NCI-H460 (cell line): ENCODE measurements at regions not wholly inside any gene's neighbourhood (a gene's known extent, or its start where the extent isn't known, plus 50 kb on each side); places are given as distances from the start of the nearest gene placed in this dataset.

Experiments
- DNase-seq: peaks from one replicate; pipeline ENCODE4 v3.0.0-alpha.2; 2016; ENCODE audit warnings: low read depth; ENCODE audit errors: extremely low read depth

DNA sequence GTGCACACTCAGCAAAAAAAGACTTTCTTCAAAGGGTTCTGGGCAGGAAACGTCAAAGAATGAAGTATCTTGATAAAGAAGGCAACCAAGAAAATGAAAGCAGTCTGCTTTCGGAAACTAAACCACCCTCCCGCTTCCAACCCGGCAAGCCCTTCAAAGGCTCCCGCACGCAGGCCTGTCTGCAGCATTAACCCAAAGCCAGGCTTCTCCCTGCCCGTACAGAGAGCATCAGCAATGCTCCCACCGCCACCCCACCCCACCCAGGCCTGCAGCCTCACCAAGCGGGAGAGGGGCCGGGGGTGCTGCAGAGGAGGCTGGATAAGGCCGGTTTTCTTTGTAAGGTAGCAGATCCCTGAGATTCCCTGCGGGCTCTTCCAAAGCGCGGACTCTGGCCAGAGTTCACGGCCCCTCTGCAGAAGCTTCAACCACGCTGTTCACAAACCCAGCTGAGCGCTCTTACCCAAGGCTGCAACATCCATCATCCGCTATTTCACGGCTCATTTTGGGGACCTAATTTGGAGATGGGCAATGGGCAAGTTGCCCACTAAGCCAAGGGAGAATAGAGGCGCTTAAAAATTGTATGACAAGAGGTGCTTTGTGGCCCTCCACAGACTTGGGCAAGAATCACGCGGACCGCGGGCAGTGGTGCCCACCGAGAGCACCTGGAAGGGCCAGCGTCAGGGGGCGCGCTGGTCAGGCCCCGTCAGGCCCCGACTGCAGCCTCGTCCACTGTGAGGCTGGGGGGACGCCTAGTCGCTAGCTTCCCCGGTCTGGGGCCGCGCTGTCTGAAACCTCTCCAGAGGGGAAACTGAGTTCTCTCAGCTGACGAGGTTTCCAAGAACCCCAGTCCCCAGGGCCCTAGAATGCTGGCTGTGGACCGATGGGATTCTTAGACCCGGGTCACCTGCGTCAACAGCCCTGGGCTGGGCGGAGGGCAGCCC lies 225.4 kb upstream of the ID2 start:
- no peak for DNase-seq

DNA sequence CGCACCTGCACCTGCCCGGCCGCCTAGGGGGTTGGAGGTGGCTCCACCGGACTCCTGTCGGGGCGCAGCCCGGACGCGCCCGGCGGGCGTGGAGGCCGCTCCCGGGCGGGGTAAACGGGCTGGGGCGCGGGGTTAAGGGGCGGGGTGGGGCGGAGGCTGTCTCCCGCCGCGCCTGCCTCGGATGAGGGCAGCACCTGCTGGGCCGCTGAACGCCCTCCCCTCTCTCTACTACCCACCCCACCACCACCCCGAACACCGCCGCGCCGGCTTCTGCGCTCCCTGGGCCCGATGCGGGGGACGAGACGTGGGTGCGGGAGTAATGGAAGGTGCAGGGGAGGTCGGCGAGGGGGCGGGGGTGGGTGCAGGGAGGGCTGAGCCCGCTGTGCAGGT lies 224.8 kb upstream of the ID2 start:
- no peak for DNase-seq

DNA sequence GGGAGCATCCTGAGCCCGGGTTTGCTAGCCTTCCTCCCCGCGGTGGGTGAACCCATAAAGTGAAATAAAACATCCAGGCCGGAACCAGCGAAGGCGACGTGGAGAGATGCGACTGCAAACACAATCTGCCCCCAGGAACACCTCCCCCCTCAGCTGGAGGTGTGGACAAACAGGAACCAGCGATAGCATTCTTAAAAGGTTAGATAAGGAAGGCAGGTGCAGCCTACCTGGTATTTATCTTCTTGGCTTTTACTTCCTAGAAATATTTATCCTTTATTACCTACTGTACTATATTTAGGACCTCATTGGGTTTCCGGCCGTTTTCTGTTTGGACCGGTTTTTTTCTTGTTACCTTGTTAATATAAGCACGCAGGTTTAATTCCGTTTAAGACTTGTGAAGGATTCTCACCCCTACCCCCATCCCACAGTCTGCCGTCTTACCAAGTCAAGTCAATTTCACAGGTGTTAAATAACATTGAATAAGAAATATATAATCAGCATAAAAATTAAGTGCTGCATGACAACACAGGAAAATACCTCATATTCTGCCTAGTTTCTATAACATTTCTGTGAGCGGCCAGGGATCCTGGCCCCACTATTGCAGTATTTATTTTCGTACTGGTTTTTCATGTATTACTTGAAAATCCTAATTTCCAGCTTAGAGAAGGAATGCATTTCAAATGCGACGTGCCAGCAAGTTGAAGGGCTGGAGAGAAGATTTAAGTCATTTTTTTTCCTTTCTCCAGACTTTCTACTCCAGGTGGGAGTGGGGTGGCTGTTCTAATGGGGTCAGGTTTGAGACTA lies 224.0 kb upstream of the ID2 start:
- no peak for DNase-seq

DNA sequence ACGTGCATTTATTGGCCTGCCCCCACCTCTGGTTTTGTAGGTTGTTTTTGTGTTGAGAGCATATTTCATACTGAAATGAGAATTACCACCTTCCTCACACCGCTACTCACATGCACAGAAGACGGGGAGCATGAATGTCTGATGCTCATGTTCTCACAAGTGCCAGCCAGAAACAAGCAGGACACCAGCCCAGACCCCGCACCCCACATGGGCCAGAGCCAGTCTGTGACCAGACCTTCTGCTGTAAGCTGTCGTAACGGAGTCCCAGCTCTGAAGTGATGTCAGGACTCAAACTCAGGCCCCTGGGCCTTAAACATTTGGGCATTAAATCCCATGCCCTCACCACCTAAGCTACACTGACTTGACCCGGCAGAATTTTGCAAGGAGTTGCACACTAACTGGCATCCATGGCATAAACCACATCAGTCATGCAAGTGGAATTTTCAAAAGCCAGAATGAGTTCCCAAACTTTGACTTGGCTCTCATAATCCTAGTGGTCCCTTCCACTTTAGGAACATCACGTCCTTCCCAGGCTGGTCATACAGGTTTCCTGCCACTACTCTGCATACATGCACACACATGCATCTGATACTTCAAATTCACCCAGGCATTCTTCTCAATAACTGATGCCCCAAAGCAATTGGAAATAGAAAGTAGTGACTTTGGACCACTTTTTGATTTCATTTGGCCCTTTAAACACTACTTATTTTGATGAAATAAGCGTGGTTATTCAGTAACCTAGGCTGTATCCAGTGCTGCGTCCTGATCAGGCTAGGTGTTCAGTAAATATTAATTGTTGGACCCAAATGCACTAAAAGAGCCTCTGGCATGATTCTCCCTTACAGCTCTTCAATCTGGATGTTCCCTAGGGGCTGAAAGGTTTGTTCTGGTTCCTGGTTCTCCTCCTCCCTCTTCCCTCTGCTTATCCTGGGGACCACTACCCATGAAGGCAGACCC lies 223.1 kb upstream of the ID2 start:
- no peak for DNase-seq

DNA sequence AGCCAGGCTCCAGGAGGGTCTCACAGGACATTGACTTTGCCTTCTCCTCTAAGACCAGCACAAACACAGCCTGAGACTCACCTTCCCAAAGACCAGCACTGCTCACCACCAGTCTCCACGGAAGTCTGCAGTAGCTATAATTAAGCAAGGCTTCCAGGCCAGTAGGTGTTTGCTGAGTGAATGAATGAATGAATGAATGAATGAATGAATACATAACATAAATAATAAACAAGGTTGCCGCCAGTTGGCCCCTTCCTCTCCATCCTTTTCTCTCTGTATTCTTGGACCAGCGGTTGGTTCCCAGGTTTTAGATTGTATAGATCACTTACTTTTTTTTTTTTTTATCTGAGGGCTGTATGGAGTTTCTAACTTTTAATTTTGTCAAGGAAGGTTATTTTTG lies 222.4 kb upstream of the ID2 start:
- DNase-seq, result no peak

DNA sequence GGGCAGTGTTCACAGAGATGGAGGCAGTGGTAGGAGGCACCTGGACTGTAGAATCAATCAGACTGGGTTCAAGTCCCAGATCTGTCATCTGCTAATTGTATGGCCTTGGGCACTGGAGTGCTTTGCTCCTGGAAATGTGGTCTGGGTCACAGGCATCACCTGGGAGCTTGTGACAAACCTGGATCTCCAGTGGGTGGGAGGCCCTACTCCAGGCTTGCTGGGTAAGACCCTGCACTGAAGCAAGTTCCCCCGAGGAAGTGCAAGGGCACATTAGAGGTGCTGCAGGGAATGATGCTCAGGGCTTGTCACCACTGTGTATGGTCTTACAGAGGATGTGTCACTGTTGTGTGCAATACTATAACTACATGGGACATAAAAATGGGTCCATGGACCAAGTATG lies 220.5 kb upstream of the ID2 start:
- no peak for DNase-seq

DNA sequence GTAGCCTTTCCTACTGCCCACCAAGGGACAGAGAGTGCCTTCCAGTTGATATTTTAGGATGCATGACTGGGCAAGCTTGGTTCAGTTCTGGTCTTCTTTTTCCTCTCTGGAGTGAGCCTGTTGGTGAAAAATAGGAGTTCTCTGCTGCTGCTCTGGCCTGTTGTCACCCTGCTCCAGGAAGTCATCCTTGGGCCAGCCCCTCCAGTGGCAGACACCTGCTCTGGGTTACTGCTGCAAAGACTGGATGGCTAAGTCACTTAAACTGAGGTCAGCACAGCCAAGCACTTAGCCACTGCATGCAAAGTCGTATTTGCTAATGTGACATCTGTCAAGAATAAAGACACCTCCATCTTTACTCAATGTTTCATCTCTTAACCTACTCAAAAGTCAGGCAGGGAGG lies 219.6 kb upstream of the ID2 start:
- no peak for DNase-seq

DNA sequence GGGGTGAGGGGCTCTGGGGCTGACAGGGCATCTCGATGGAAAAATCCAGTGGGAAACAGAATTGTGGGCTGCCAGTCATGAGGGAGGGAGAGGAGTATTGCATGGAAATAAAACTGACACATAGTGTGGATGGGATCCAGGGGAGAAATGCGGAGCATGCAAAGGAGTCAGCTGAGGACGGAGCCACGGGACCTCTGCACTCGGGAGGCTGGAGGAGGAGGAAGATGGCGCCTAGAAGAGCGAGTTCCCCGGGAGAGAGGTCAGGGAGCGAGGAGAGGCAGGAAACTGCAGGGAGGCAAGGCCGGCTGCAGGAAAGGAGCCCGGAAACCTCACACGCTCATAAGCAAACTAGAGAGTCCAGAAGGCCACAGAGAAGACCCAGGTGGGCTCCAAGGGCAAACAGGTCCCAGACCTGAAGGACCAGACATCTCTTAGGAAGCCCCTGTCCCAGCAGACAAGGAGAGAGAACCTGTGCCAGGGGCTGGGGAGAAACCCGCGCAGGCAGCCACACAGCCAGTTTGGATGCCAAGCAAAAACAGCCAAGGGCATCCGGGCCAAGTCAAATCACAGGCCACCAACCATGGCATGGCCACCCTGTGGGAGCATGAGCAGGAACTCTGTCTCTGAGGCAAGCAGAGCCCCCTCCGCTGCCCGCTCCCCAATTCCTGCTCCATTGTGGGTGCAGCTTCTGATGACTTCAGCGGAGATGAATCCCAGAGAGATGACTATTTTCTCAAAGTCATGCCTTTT lies 218.8 kb upstream of the ID2 start:
- no peak for DNase-seq

DNA sequence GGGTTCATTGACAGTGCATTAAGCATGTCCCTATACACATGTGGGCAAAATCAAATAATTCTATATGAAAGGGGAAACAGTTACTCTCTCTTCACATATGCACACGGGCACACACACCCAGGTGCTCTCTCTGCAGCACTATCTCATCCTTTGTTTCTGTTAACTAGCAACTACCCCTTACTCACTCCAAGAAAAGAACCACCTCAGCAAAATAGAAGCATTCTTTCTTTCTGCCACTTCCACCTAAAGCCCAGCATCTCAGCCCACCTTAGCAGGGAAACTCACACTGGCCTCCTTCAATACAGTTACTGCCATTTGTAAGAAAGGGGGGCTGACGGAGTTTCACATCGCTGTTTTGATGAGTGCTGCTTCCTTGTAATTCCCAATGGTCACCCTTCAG lies 216.3 kb upstream of the ID2 start:
- DNase-seq, result no peak

DNA sequence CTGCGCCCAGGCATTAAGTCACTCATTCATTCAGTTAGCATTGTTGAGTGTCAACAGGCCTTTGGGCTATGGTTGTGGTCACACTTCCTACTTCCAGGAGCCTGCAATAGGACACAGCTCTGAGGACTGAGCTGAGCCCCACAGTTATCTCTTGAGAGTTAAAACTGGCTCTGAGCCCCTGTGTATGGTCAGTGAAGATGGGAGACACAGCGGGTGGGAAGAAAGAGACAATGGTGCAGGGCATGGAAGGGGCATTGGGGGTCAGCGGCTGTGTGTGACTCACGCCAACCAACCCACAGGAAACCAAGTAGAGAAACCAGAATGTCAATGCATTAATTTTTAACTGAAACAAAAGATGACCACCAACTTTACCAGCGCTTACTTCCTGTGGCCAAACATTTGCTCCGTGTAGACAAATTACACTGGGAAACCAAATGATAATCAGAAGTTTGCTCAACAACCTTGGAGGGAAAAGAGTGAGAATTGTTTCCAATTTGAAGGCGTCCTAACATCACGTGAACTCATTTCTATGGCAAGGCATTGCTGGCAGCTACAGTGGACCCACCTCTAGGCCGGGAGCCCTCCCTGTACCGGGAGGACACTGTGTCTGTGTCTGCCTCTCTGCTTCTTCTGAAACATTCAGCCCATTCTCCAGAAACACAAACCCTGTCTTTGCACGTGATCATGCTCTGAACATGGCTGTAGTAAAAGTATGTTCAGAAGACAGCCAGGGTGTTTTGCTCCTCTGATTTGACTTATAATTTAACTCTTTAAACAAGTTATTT lies 212.0 kb upstream of the ID2 start:
- no peak for DNase-seq

DNA sequence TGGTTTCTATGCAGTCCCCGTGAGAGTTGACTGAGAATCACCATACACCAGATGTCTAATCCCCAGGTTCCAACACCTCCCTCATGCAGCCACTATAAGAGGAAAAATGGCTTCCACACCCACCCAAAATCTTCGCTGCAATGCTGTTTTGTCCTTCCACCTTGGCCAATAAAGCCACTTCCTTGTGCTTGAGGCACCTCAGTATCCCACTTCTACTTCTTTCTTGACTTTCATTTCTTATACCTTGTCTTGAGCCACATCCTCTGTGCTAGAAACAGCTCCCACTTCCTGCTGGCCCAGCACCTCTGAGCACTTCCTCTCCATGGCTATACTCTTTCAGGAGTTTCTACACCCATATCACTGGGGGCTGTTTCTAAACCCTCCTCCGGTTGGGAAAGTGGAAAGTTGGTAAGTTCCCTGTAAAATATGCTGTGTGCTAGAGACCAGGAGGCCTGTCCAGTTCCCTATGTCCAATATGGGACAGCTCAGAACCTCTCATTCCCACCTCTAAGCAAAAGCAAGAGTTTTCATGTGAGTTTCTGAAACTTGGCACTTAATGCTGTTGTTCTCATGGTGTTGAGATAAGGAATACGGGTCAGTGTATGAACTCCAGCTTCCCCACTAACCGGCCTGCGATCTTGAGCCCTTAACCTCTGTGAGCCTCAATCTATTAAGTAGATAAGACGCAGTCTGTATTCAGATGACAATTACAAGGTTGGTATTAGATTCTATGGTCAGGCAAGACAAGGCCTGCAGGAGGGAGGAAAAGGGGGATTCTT lies 209.1 kb upstream of the ID2 start:
- no peak for DNase-seq

DNA sequence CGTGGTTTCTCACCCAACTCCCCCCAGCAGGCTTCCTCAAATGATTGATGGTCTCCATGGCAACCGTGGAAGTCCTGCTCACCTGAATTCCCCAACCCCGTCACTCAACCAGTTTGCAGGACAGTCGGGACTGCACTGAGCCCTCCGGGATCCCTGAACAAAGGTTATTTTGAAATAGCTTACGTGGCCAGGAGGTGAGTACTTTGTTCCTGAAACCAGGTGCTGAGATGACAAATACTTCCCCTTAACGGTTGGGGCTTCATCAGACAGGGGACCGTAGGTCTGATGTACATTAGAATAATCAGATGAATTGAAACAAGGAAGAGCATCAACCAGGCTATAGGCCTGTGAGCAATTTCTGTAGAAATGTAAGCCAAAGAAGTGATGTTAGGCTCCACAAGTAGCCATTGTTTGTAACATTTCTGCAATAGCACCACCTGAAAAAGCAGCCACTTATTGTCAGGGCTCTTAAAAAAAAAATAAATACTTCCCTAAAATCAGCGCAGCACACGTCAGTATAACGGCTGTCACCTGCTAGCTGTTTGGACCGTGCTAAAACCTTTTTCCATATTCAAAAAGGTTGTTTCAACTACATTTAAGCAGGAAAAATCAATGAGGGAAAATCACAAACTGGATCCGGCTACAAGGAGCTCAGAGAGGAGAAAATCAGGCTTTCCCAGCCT lies 206.4 kb upstream of the ID2 start:
- DNase-seq, result no peak

DNA sequence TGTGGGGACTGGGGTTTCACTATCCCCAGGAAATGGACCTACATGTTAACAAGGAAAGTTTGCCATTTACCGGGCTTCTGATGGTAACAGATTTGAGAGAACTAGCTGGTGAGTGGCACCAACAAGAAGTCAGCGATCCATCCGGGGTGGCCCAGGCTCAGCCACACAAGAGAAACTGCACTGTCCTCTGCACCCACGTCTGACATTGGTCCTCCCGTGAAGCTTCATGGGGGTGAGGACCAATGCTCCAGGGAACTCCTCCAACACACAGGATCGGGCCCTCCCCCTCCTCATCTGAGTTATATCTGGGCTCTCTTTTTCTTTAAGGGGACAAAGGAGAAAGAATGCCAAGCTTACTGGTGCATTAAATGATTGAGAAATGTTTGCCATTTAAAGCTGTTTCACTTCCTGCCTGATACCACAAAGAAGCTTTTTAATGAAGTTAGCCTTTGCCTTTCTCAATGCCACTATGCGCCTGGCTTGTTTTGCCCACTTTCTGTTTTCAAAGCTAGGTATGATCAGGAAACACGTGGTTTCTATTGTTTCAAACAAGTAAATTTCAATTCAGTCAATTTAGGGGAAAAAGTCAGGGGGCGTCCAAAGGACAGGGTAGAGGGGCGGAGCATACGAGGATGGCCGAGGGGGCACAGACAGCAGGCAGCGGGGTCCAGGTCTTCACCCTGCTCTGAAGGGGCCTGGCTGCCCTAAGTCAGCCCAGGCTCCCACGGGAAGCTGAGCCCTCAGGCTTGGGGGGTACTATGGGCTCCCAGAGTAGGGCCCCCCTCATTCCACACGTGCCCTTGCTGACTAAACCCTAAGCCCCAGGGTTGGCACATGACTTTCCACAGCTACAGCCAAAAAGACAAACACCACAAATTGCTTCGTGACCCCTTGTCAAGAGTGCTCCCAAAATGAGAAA lies 204.0 kb upstream of the ID2 start:
- no peak for DNase-seq

DNA sequence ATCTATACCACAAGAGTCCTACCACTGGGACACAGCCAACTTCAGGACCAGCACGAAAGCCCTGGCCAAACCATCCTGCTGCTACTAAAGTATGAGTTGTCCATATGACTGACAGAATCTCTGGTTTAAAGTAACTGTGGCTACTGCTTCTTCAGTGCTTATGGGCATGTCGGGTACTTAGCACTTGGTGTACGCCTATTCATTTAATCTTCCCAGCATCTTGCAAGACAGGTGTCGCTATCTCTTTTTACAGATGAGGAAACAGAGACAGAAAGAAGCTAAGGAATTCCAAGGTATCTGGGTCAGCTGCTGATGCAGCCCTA lies 203.4 kb upstream of the ID2 start:
- no peak for DNase-seq

DNA sequence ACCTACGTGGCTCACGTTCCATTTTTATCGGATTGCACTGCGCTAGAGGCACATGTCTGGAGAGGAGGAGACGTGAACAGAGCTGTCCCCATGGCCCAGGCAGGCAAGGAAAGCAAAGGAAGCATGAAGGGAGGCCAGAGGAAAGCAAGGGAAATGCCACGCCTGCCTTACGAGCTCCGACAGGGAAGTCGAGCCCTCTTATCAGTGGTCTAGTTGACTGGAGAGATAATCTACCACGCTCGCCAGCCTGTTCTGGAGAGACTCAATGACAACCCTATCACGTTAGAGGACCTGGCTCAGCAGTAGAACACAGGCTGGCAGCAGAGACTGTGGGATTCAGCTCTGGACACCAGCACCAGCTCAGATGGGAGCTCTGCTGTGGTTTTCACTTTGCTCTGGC lies 202.6 kb upstream of the ID2 start:
- DNase-seq, result no peak

DNA sequence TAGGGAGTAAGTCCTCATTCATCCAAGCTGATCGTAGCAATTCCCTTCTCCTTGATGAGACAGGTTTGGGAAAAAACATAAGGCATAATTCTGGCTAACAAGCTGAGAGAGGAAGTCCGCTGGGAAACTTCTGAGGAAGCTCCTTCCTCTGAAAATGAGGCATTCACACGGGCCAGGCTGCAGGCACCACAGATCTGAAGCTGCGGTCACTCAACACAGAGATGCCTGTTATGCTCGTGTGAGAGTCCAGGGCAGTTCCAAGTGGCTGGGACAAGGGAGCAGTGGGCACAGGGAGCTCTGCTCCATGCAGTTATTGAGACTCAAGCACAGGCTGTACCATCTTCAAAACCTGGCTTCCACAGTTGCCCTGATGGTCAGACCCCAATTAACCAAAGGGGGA lies 200.9 kb upstream of the ID2 start:
- no peak for DNase-seq

DNA sequence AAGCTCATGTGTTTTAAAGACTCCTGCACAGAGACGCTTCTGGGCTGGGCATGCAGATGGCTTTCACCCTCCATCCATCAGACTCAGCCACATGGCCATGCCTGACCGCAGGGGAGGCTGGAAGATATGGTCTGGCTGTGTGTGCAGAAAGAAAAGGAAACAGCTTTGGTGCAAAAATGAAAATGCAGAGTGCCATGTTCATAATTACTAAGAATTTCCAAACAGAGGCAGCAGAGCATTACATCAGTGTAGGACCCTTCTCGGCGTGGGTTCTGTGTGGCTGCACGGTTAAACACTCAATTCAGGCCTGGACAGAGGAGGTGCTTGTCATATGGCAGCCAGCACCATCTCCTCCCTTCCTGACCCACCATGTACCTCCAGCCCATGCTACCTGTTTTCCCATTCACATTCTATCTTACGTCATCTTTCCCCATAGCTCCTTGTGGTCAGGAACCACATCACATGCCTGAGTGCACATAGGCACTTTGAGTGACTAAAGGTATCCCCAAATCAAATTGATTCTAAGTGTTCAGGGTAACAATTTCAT lies 200.3 kb upstream of the ID2 start:
- DNase-seq, result no peak
